Stimulated activated CD8-positive, alpha-beta memory T cell treated with anti-CD3 and anti-CD28 coated beads, Interleukin-7, amount 100 ng/mL, for 4 hours (primary cell): ENCODE measurements at regions not wholly inside any gene's neighbourhood (a gene's known extent, or its start where the extent isn't known, plus 50 kb on each side); places are given as distances from the start of the nearest gene placed in this dataset.

Experiments used
- DNase-seq, 2 donors: peaks; one replicate each; pipeline ENCODE4 v3.0.0-alpha.2; 2020; ENCODE audit warnings: low read depth in 2 of 2

- DNase-seq = no peak
These were observed 94.3 kb upstream of the IRF2BP2 start for GRCh38 chr1:234704106-234704887.

GRCh38 chr1:234702342-234703000 is 92.5 kb upstream of the IRF2BP2 start:
- no peak for DNase-seq

GRCh38 chr1:234701737-234702341 is 91.9 kb upstream of the IRF2BP2 start:
- no peak for DNase-seq

GRCh38 chr1:234699795-234700665 is 90.1 kb upstream of the IRF2BP2 start:
- DNase-seq = peak in 1 of 2 donors; percentile 12

- no peak for DNase-seq
These were observed 88.7 kb upstream of the IRF2BP2 start for GRCh38 chr1:234698686-234699085.

GRCh38 chr1:234697741-234698140 is 87.8 kb upstream of the IRF2BP2 start:
- DNase-seq = no peak

GRCh38 chr1:234697015-234697414 is 87.0 kb upstream of the IRF2BP2 start:
- DNase-seq = no peak

GRCh38 chr1:234696148-234696576 is 86.2 kb upstream of the IRF2BP2 start:
- no peak for DNase-seq

GRCh38 chr1:234694661-234695060 is 84.7 kb upstream of the IRF2BP2 start:
- no peak for DNase-seq

- no peak for DNase-seq
These were observed 83.1 kb upstream of the IRF2BP2 start for GRCh38 chr1:234692966-234693580.

GRCh38 chr1:234691567-234691966 is 81.6 kb upstream of the IRF2BP2 start:
- no peak for DNase-seq

GRCh38 chr1:234690872-234691271 is 80.9 kb upstream of the IRF2BP2 start:
- no peak for DNase-seq

GRCh38 chr1:234689236-234689635 is 79.3 kb upstream of the IRF2BP2 start:
- DNase-seq = no peak

- no peak for DNase-seq
These were observed 77.0 kb upstream of the IRF2BP2 start for GRCh38 chr1:234687011-234687410.

GRCh38 chr1:234686035-234686434 is 76.1 kb upstream of the IRF2BP2 start:
- no peak for DNase-seq

- no peak for DNase-seq
These were observed 74.9 kb upstream of the IRF2BP2 start for GRCh38 chr1:234684856-234685255.

- no peak for DNase-seq
These were observed 74.1 kb upstream of the IRF2BP2 start for GRCh38 chr1:234683861-234684632.

GRCh38 chr1:234683127-234683860 is 73.3 kb upstream of the IRF2BP2 start:
- no peak for DNase-seq

GRCh38 chr1:234681990-234682389 is 72.0 kb upstream of the IRF2BP2 start:
- no peak for DNase-seq

- DNase-seq = no peak
These were observed 71.1 kb upstream of the IRF2BP2 start for GRCh38 chr1:234681065-234681464.
